Tibial artery (tissue), 4 donors: ENCODE measurements at regions not wholly inside any gene's neighbourhood (a gene's known extent, or its start where the extent isn't known, plus 50 kb on each side); places are given as distances from the start of the nearest gene placed in this dataset.

Experiments
- DNase-seq, 2 donors: peaks; one replicate each; pipeline ENCODE4 v3.0.0-alpha.2; 2019
- H3K27ac ChIP-seq, 2 donors: fragments of 200-600 bp; sonication (generic) in 1 of 2; 1 replicate in 1 of 2; 2 replicates in 1 of 2; pipeline ENCODE4 v1.5.1; 2018 to 2019; ENCODE audit warnings: mild to moderate bottlenecking in 1 of 2
- H3K27me3 ChIP-seq, 2 donors: fragments of 200-600 bp; sonication (generic) in 1 of 2; one replicate each; pipeline versions ENCODE4 v1.5.1 to v1.6.0; 2016 to 2019
- H3K36me3 ChIP-seq, 3 donors: fragments of 200-600 bp; sonication (generic) in 2 of 3; one replicate each; pipeline ENCODE4 v1.5.1; 2016 to 2019; ENCODE audit warnings: mild to moderate bottlenecking in 2 of 3
- H3K4me1 ChIP-seq, 4 donors: fragments of 200-600 bp; sonication (generic) in 2 of 4; 1 replicate in 3 of 4; 2 replicates in 1 of 4; pipeline ENCODE4 v1.5.1; 2016 to 2019
- H3K4me3 ChIP-seq, 2 donors: fragments of 200-600 bp; sonication (generic) in 1 of 2; 1 replicate in 1 of 2; 2 replicates in 1 of 2; pipeline ENCODE4 v1.5.1; 2018 to 2019; ENCODE audit warnings: mild to moderate bottlenecking in 2 of 2
- H3K9me3 ChIP-seq, 3 donors: fragments of 200-600 bp; sonication (generic) in 1 of 3; one replicate each; pipeline ENCODE4 v1.5.1; 2016 to 2019
- CTCF ChIP-seq, 2 experiments: fragments of 200-600 bp in 1 of 2; fragments of 450-650 bp in 1 of 2; IDR thresholded peaks; one replicate each; pipeline ENCODE4 v1.5.1; 2017 to 2019; ENCODE audit warnings: antibody characterized with exemption in 2 of 2, mild to moderate bottlenecking in 1 of 2, moderate library complexity in 1 of 2
- intact Hi-C: fragments of 100-400 bp; cut with DNase I; formaldehyde crosslinking; loops from one replicate; pipeline ENCODE4 v1.15.0; 2023; ENCODE audit warnings: low total_unique reads

DNA sequence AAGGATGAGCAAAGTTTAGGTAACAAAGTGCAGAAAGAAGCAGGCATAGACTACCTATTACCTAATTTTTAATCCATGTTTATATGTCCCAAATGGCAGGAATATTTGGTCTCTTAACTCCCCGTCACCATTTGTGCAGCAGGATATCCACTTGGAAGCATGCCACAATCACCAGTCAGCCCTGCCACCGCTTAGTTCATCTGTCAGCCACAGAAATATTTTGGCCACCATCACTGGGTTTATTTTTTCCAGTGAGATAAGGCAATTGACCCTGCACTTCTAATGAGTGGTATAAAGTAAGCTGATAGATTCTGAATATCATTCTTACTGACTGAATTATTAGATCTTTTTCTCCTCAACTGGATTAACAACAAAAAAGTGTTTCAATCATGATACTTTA, 152.9 kb upstream of the SOX2 start:
- Histone ChIP-seq H3K4me3 (no peak overlapping the region), H3K4me1 (no peaks in the 10 kb centered on the region), H3K36me3 (no peaks in the 10 kb centered on the region), H3K9me3 (no peaks in the 10 kb centered on the region), H3K27me3 (no peaks in the 10 kb centered on the region), H3K27ac (no peak overlapping the region)
- intact Hi-C loops = no loop called here
- no peak for TF ChIP-seq CTCF (IDR thresholded peaks at IDR 0.05)
- DNase-seq = no peak

DNA sequence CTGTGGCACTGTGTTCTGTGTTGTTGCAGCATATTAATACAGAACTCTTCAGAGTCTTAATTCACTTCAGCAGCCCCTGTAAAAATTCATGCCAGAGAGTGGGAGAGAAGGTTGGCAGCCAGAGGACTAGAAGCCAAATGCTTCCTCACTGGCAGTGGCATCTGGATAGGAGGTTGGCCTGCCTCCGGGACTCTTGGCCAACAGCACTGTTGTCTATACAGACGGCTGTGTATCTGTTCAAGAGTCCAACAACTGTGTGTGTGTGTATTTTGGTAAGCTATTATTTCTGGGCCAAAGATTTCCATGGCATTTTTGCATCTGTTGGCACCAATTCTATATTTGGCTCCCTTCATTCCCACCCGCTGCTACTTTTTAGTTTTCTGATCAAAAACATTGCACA, 156.0 kb upstream of the SOX2 start:
- no peak for TF ChIP-seq CTCF (IDR thresholded peaks at IDR 0.05)
- DNase-seq = no peak
- Histone ChIP-seq H3K4me3 (no peak overlapping the region), H3K36me3 (no peaks in the 10 kb centered on the region), H3K4me1 (no peaks in the 10 kb centered on the region), H3K9me3 (no peaks in the 10 kb centered on the region), H3K27ac (no peak overlapping the region), H3K27me3 (no peaks in the 10 kb centered on the region)
- intact Hi-C loops = no loop called here

- Histone ChIP-seq H3K27me3 (no peaks in the 10 kb centered on the region), H3K9me3 (no peaks in the 10 kb centered on the region), H3K4me3 (no peak overlapping the region), H3K4me1 (no peaks in the 10 kb centered on the region), H3K36me3 (no peaks in the 10 kb centered on the region), H3K27ac (no peak overlapping the region)
- no peak for DNase-seq
- TF ChIP-seq CTCF (IDR thresholded peaks at IDR 0.05) = no peak
- intact Hi-C loops = no loop called here
Observed at GRCh38 chr3:181554233-181554765, 157.4 kb upstream of the SOX2 start.

- no peaks in the 10 kb centered on the region for H3K27me3 ChIP-seq
- H3K4me1 ChIP-seq = no peaks in the 10 kb centered on the region
- intact Hi-C loops = no loop called here
- H3K36me3 ChIP-seq = no peaks in the 10 kb centered on the region
- no peaks in the 10 kb centered on the region for H3K9me3 ChIP-seq
- no peak overlapping the region for H3K27ac ChIP-seq
- DNase-seq = no peak
- no peak overlapping the region for H3K4me3 ChIP-seq
- TF ChIP-seq CTCF (IDR thresholded peaks at IDR 0.05) = no peak
Observed at GRCh38 chr3:181549266-181549665, 162.5 kb upstream of the SOX2 start.

GRCh38 chr3:181541414-181541813, 170.3 kb upstream of the SOX2 start:
- no peak for TF ChIP-seq CTCF (IDR thresholded peaks at IDR 0.05)
- no peak for DNase-seq
- H3K4me1 ChIP-seq = no peaks in the 10 kb centered on the region
- H3K9me3 ChIP-seq = no peaks in the 10 kb centered on the region
- H3K4me3 ChIP-seq = no peak overlapping the region
- no peak overlapping the region for H3K27ac ChIP-seq
- no peaks in the 10 kb centered on the region for H3K27me3 ChIP-seq
- intact Hi-C loops = no loop called here
- H3K36me3 ChIP-seq = no peaks in the 10 kb centered on the region

- Histone ChIP-seq H3K27me3 (no peaks in the 10 kb centered on the region), H3K27ac (no peak overlapping the region), H3K36me3 (no peaks in the 10 kb centered on the region), H3K4me3 (no peak overlapping the region), H3K9me3 (no peaks in the 10 kb centered on the region), H3K4me1 (no peaks in the 10 kb centered on the region)
- TF ChIP-seq CTCF (IDR thresholded peaks at IDR 0.05) = no peak
- intact Hi-C loops = no loop called here
- no peak for DNase-seq
Observed at GRCh38 chr3:181534781-181535221, 176.9 kb upstream of the SOX2 start.
